DOHH2 (cell line): ENCODE measurements at regions not wholly inside any gene's neighbourhood (a gene's known extent, or its start where the extent isn't known, plus 50 kb on each side); places are given as distances from the start of the nearest gene placed in this dataset.

Source experiments
- H3F3A ChIP-seq: fragments of 200-600 bp; sonication (generic), shearing (Covaris generic); 2 replicates; pipeline ENCODE4 v1.6.0; 2016; ENCODE audit warnings: antibody characterized with exemption, mild to moderate bottlenecking; ENCODE audit not compliant: control insufficient read depth, insufficient read depth
- H3K27ac ChIP-seq: fragments of 200-600 bp; sonication (generic); 2 replicates; pipeline ENCODE4 v1.5.1; 2014; ENCODE audit warnings: low read depth, mild to moderate bottlenecking, low read length, moderate library complexity
- H3K27me3 ChIP-seq: fragments of 200-600 bp; sonication (generic); 2 replicates; pipeline ENCODE4 v1.6.1; 2014; ENCODE audit warnings: mild to moderate bottlenecking, low read length, mixed read lengths; ENCODE audit not compliant: control insufficient read depth
- H3K36me3 ChIP-seq: fragments of 200-600 bp; sonication (generic); 2 replicates; pipeline ENCODE4 v1.6.1; 2014; ENCODE audit warnings: mild to moderate bottlenecking, low read length, moderate library complexity, mixed read lengths; ENCODE audit not compliant: control insufficient read depth
- H3K4me1 ChIP-seq: fragments of 200-600 bp; sonication (generic); 2 replicates; pipeline ENCODE4 v1.6.1; 2014; ENCODE audit warnings: mild to moderate bottlenecking, low read length, mixed read lengths; ENCODE audit not compliant: control insufficient read depth
- H3K4me2 ChIP-seq: fragments of 200-600 bp; sonication (generic); 2 replicates; pipeline ENCODE4 v1.6.0; 2014; ENCODE audit warnings: mild to moderate bottlenecking, low read length, moderate library complexity
- H3K4me3 ChIP-seq: fragments of 200-600 bp; sonication (generic); 2 replicates; pipeline ENCODE4 v1.5.1; 2014; ENCODE audit warnings: mild to moderate bottlenecking, low read length, mixed read lengths
- H3K79me2 ChIP-seq: fragments of 200-600 bp; sonication (generic); 2 replicates; pipeline ENCODE4 v1.6.1; 2014; ENCODE audit warnings: mild to moderate bottlenecking, low read length, mixed read lengths; ENCODE audit not compliant: control insufficient read depth
- H3K9me2 ChIP-seq: fragments of 200-600 bp; sonication (generic); replicated peaks from 2 replicates; pipeline ENCODE4 v1.6.1; 2014; ENCODE audit warnings: mild to moderate bottlenecking, low read length, mixed read lengths; ENCODE audit not compliant: control insufficient read depth
- H3K9me3 ChIP-seq: fragments of 200-600 bp; sonication (generic); 2 replicates; pipeline ENCODE4 v1.6.1; 2014; ENCODE audit warnings: antibody characterized with exemption, low read length, mixed read lengths; ENCODE audit not compliant: control insufficient read depth, insufficient read depth
- H4K20me1 ChIP-seq: fragments of 200-600 bp; sonication (generic); 2 replicates; pipeline ENCODE4 v1.6.0; 2014; ENCODE audit warnings: low read depth, mild to moderate bottlenecking, antibody characterized with exemption, low read length, moderate library complexity; ENCODE audit not compliant: control insufficient read depth, insufficient read depth
- CTCF ChIP-seq: fragments of 200-600 bp; sonication (generic); IDR thresholded peaks from one replicate; pipeline ENCODE4 v1.5.1; 2014; ENCODE audit warnings: antibody characterized with exemption, mild to moderate bottlenecking, low read depth, low read length; ENCODE audit not compliant: poor library complexity, severe bottlenecking
- EZH2phosphoT487 ChIP-seq: fragments of 200-600 bp; sonication (generic); IDR thresholded peaks from 2 replicates; pipeline ENCODE4 v1.6.1; 2017; ENCODE audit warnings: borderline replicate concordance, mild to moderate bottlenecking, antibody characterized with exemption, low read length, moderate library complexity, mixed read lengths

GRCh38 chr10:130459851-130460490, 323.8 kb downstream of the GLRX3 start:
- Histone ChIP-seq H3K4me3 (no peak overlapping the region), H3K27ac (no peak overlapping the region), H3K9me2 (no peaks in the 10 kb centered on the region), H3K27me3 (no peaks in the 10 kb centered on the region), H3K4me2 (no peak overlapping the region), H3K9me3 (no peaks in the 10 kb centered on the region), H3K4me1 (no peaks in the 10 kb centered on the region), H3K36me3 (no peaks in the 10 kb centered on the region), H3K79me2 (no peaks in the 10 kb centered on the region), H3F3A (no peaks in the 10 kb centered on the region), H4K20me1 (no peaks in the 10 kb centered on the region)
- no peak for TF ChIP-seq EZH2phosphoT487
- no peak for TF ChIP-seq CTCF

DNA sequence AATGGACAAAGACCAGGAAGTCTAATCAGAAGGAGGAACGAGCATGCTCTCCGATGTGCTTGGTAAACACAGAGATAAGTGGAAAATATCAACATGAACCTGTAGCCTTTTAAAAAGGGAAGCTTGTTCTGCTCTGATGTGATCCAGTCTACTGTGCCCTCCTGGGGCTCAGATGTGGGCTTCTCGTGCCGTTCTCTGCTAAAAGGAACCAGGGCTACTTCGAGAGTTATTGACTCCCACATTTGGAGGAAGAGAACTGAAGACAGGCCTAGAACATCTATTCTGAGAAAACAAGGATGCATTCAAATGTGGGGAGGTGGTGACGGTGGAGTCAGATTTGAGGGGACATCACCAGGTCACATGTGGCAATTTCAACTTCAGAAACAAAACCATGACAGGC, 325.4 kb downstream of the GLRX3 start:
- Histone ChIP-seq H3K9me2 (no peaks in the 10 kb centered on the region), H3K27me3 (no peaks in the 10 kb centered on the region), H3K4me1 (no peaks in the 10 kb centered on the region), H3K36me3 (no peaks in the 10 kb centered on the region), H3K4me2 (no peak overlapping the region), H3F3A (no peaks in the 10 kb centered on the region), H3K4me3 (no peak overlapping the region), H3K27ac (no peak overlapping the region), H4K20me1 (no peaks in the 10 kb centered on the region), H3K79me2 (no peaks in the 10 kb centered on the region), H3K9me3 (no peaks in the 10 kb centered on the region)
- TF ChIP-seq CTCF (no peak), EZH2phosphoT487 (no peak)

DNA sequence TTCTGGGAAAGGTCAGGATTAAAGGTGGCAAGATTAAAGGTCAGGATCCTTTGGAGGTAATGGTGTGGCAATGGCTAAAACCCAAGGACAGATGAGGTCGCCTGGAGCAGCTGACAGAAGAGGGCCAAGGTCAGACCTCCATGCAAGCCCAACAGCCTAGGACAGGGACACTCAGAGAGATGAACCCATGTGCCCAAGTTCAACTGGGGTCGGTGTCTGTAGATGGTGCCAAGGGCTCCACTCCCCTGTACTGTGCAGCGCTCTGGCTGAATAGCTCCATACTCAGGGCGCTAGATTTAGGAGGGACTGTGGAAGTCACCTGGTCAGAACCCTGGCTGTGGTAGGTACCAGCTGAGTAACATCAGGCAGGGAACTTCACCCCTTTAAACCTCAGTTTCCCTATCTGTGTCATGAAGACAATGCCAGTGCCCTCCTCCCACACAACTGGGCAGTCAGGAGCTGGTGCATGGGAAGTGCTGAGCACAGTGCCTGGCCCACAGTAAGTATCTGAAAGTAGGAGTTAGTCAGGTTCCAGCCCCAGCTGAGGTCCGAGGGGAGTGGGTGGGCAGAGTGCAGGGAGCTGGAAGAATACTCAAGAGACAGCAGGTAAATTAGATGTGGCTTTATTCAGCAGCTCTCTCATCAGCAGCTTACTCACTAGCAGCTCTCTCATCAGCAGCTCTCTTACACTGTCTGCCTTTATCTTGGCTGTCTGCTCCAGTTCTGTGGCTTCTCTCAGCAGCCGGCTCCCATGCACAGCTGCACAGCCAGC, 327.1 kb downstream of the GLRX3 start:
- Histone ChIP-seq H3F3A (no peaks in the 10 kb centered on the region), H3K79me2 (no peaks in the 10 kb centered on the region), H4K20me1 (no peaks in the 10 kb centered on the region), H3K36me3 (no peaks in the 10 kb centered on the region), H3K4me2 (no peak overlapping the region), H3K27ac (no peak overlapping the region), H3K4me3 (no peak overlapping the region), H3K27me3 (no peaks in the 10 kb centered on the region), H3K4me1 (no peaks in the 10 kb centered on the region), H3K9me3 (no peaks in the 10 kb centered on the region), H3K9me2 (no peaks in the 10 kb centered on the region)
- no peak for TF ChIP-seq EZH2phosphoT487

DNA sequence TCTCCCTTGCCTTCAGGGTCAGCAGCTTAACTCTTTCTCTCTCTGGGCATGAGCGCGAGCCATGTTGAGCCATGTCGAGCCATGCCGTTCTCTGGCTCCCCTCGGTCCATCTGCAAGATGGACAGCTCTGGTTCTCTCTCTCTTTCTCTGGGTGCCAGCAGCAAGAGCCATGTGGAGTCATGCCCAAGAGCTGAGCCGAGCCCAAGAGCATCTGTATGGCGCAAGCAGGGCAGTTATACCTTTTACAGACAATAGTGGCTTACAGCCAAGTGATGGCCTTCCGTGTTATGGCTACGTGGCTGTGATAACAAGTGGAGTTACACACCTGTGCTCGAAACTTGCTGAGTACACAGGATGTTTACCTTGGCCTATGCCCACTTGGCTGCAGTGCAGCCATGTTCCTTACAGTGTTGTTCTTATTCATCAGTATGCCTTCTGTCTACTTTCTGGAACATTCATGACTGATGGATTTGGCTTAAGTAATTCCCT, 327.7 kb downstream of the GLRX3 start:
- H3K9me2 ChIP-seq, result no peaks in the 10 kb centered on the region
- H3K4me2 ChIP-seq, result no peak overlapping the region
- H3F3A ChIP-seq, result no peaks in the 10 kb centered on the region
- H3K9me3 ChIP-seq, result no peaks in the 10 kb centered on the region
- no peaks in the 10 kb centered on the region for H3K36me3 ChIP-seq
- H3K4me1 ChIP-seq, result no peaks in the 10 kb centered on the region
- H3K27ac ChIP-seq, result no peak overlapping the region
- H3K79me2 ChIP-seq, result no peaks in the 10 kb centered on the region
- TF ChIP-seq EZH2phosphoT487 (no peak), CTCF (no peak)
- no peaks in the 10 kb centered on the region for H3K27me3 ChIP-seq
- H4K20me1 ChIP-seq, result no peaks in the 10 kb centered on the region
- H3K4me3 ChIP-seq, result no peak overlapping the region
